ENCODE measurements at regions not wholly inside any gene's neighbourhood (a gene's known extent, or its start where the extent isn't known, plus 50 kb on each side); places are given as distances from the start of the nearest gene placed in this dataset.

GRCh38 chr12:93031028-93031427 is 101.9 kb upstream of the EEA1 start:
- intact Hi-C loops (cut with DNase I; ENCODE audit: low total_unique reads): no loop called here
- H3K4me3 ChIP-seq: no peak overlapping the region
- no peak for DNase-seq
- no peaks in the 10 kb centered on the region for H3K9me3 ChIP-seq
- WGBS, 5 donors: 48 to 72% (median 58%) methylated on average over 2 of the region's 2 CpGs
- H3K4me1 ChIP-seq: no peaks in the 10 kb centered on the region
- TF ChIP-seq CTCF (IDR thresholded peaks at IDR 0.05 in 8 of 11, conservative IDR thresholded peaks at IDR 0.05 in 3 of 11) (no peak), POLR2A (IDR thresholded peaks at IDR 0.05) (no peak), POLR2AphosphoS5 (IDR thresholded peaks at IDR 0.05) (no peak)
- no peak overlapping the region for H3K27ac ChIP-seq
- no peaks in the 10 kb centered on the region for H3K27me3 ChIP-seq (replicated peaks in 1 of 7)
- no peaks in the 10 kb centered on the region for H3K36me3 ChIP-seq

DNA sequence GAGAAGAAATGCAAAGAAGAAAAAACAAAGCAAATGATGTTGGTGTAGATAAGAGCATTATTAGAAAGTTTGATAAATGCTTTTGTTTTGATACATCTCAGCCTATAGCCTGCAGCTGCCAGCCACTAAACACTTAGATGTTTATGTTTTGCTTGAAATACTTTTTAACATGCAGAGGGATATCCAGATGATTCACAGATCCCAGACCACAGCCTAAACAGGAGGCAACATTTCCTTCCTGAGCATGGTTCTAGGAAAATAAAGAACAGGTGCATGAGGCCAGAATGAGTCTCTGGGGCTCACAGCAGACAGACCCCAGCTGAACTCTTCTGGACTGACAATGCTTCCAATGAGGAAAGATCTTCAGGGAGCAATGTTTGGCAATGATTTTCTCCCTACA is 103.7 kb upstream of the EEA1 start:
- TF ChIP-seq CTCF (IDR thresholded peaks at IDR 0.05 in 8 of 11, conservative IDR thresholded peaks at IDR 0.05 in 3 of 11) (no peak), POLR2AphosphoS5 (IDR thresholded peaks at IDR 0.05) (no peak), POLR2A (IDR thresholded peaks at IDR 0.05) (no peak)
- intact Hi-C loops (cut with DNase I; ENCODE audit: low total_unique reads): no loop called here
- DNase-seq: no peak
- H3K27me3 ChIP-seq (replicated peaks in 1 of 7): no peaks in the 10 kb centered on the region
- H3K9me3 ChIP-seq: no peaks in the 10 kb centered on the region
- no peaks in the 10 kb centered on the region for H3K36me3 ChIP-seq
- no peak overlapping the region for H3K4me3 ChIP-seq
- no peak overlapping the region for H3K27ac ChIP-seq
- no peaks in the 10 kb centered on the region for H3K4me1 ChIP-seq

DNA sequence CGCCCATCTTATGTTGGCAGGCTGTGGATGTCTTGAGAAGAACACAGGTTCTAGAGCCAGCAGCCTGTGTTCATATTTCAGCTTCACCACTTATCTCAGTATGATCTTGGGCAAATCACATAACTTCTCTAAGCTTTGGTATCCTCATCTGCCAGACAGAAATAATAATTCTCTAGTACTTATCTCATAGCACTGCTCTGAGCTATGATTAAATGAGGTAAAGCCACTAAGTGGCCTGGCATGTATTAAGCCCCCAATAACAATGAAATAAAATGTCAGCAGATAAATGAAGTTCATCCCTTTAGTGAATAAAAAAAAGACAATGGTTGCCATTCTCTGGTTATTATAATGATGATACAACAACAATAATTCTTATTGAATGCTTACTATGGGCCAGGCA is 104.9 kb upstream of the EEA1 start:
- TF ChIP-seq CTCF (IDR thresholded peaks at IDR 0.05 in 8 of 11, conservative IDR thresholded peaks at IDR 0.05 in 3 of 11) (no peak), POLR2AphosphoS5 (IDR thresholded peaks at IDR 0.05) (no peak), POLR2A (IDR thresholded peaks at IDR 0.05) (no peak)
- H3K4me3 ChIP-seq: no peak overlapping the region
- WGBS, 5 donors: 69 to 96% (median 87%) methylated on average over 1 of the region's 1 CpG
- intact Hi-C loops (cut with DNase I; ENCODE audit: low total_unique reads): no loop called here
- no peak overlapping the region for H3K27ac ChIP-seq
- no peaks in the 10 kb centered on the region for H3K36me3 ChIP-seq
- H3K9me3 ChIP-seq: no peaks in the 10 kb centered on the region
- DNase-seq: no peak
- no peaks in the 10 kb centered on the region for H3K4me1 ChIP-seq
- no peaks in the 10 kb centered on the region for H3K27me3 ChIP-seq (replicated peaks in 1 of 7)

DNA sequence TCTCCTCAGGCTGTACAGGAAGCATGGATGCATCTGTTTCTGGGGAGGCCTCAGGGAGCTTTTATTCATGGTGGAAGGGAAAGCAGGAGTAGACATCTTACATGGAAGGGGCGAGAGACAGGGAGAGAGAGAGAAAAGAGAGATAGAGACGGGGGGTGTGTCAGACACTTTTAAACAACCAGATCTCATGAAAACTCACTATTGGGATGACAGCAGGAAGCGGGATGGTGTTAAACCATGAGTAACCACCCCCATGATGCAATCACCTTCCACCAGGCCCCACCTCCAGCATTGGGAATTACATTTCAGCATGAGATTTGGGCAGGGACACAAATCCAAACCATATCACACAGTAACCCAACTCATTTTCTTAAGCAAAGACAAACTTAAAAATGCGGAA is 110.0 kb upstream of the EEA1 start:
- WGBS, 5 donors: 71 to 87% (median 81%) methylated on average over 4 of the region's 4 CpGs
- Histone ChIP-seq H3K4me1 (no peaks in the 10 kb centered on the region), H3K4me3 (no peak overlapping the region), H3K27me3 (replicated peaks in 1 of 7) (no peaks in the 10 kb centered on the region), H3K9me3 (no peaks in the 10 kb centered on the region), H3K27ac (no peak overlapping the region), H3K36me3 (no peaks in the 10 kb centered on the region)
- TF ChIP-seq POLR2AphosphoS5 (IDR thresholded peaks at IDR 0.05): no peak
- no peak for TF ChIP-seq CTCF (IDR thresholded peaks at IDR 0.05 in 8 of 11, conservative IDR thresholded peaks at IDR 0.05 in 3 of 11)
- no peak for TF ChIP-seq POLR2A (IDR thresholded peaks at IDR 0.05)
- intact Hi-C loops (cut with DNase I; ENCODE audit: low total_unique reads): no loop called here
- DNase-seq: no peak

Measured in spleen (tissue), 11 donors.